ENCODE measurements at regions not wholly inside any gene's neighbourhood (a gene's known extent, or its start where the extent isn't known, plus 50 kb on each side); places are given as distances from the start of the nearest gene placed in this dataset.

- peak in 2 of 11 donors; percentile 5 to 15 for DNase-seq (ENCODE audit: extremely low read depth in 1 of 11, low read depth in 9 of 11, low spot score in 4 of 11)
These were observed 464.7 kb downstream of the PDCD6IP start for GRCh38 chr3:34263101-34263621.

GRCh38 chr3:34264337-34265041 lies 466.1 kb downstream of the PDCD6IP start:
- DNase-seq (ENCODE audit: extremely low read depth in 1 of 11, low read depth in 9 of 11, low spot score in 4 of 11): no peak

- DNase-seq (ENCODE audit: extremely low read depth in 1 of 11, low read depth in 9 of 11, low spot score in 4 of 11): no peak
These were observed 468.7 kb downstream of the PDCD6IP start for GRCh38 chr3:34267088-34267487.

DNA sequence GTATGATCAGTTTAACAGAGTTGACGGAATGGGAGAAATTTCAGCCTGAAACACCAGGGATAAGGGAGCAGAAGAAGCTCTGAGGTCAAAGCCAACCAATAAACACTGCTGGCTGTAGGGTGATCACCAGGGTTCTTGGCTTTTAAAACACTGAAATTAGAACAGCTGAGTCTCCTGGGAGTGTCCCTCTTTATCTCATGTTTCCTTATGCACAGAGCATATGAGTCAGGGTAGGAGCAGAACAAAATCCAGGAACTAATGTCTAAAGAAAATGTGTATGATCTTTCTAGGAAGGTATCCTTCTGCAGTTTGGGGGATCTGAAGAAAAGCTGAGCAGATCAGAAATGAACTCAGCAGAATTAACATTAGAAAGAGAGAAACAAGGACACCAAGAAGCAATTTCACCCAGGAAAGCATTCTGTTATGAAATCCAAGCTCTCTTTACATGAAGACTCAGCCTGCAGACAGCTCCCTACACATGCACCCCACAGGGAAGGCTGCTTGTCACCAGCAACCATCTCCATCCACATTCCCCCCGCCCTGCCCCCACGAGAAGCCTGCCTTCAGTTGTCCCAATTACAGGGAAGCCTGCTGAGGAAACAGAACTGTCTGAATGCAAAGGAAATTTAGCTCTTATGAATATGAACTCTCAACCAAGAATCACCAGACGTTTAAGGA lies 469.7 kb downstream of the PDCD6IP start:
- no peak for DNase-seq (ENCODE audit: extremely low read depth in 1 of 11, low read depth in 9 of 11, low spot score in 4 of 11)

GRCh38 chr3:34275811-34276210 lies 477.4 kb downstream of the PDCD6IP start:
- no peak for DNase-seq (ENCODE audit: extremely low read depth in 1 of 11, low read depth in 9 of 11, low spot score in 4 of 11)

DNA sequence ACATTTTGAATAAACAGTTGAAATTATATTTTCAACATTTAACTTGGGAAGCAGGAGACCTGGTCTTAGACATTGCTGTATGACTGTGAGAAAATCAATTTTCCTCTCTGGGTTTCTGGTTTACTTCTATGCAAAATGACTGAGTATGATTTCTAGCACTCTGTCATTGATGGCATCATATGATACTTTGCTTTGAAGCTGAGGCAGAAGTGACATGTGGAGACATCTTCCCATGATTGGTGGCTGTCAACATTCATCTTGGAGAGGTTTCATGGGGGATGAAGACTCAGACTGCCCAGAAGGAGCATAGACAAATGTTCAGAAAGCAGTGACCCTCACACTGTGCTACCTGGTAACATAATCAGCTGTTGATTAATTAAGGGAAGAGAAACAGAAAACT lies 477.9 kb downstream of the PDCD6IP start:
- DNase-seq (ENCODE audit: extremely low read depth in 1 of 11, low read depth in 9 of 11, low spot score in 4 of 11): no peak

- no peak for DNase-seq (ENCODE audit: extremely low read depth in 1 of 11, low read depth in 9 of 11, low spot score in 4 of 11)
These were observed 478.7 kb downstream of the PDCD6IP start for GRCh38 chr3:34277110-34277509.

GRCh38 chr3:34279901-34280300 lies 481.5 kb downstream of the PDCD6IP start:
- DNase-seq (ENCODE audit: extremely low read depth in 1 of 11, low read depth in 9 of 11, low spot score in 4 of 11): no peak

DNA sequence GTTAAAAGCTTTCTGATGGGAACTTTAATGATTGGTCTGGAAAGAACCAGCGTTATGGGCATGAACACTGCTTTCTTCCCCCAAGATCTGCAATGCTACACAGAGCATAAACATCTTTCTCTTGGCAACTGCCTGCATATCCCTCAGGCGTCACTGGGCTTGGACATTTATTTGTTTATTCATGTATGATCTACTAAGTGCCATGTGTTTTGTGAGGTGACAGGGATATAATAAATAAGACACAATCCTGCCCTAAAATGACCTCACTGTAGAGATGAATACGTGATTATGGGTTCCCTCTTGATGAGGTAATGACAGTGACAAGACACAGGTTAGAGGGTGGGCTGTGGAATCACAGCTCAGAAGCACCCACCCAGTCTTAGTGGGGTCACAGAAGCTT lies 485.3 kb downstream of the PDCD6IP start:
- DNase-seq (ENCODE audit: extremely low read depth in 1 of 11, low read depth in 9 of 11, low spot score in 4 of 11): no peak

DNA sequence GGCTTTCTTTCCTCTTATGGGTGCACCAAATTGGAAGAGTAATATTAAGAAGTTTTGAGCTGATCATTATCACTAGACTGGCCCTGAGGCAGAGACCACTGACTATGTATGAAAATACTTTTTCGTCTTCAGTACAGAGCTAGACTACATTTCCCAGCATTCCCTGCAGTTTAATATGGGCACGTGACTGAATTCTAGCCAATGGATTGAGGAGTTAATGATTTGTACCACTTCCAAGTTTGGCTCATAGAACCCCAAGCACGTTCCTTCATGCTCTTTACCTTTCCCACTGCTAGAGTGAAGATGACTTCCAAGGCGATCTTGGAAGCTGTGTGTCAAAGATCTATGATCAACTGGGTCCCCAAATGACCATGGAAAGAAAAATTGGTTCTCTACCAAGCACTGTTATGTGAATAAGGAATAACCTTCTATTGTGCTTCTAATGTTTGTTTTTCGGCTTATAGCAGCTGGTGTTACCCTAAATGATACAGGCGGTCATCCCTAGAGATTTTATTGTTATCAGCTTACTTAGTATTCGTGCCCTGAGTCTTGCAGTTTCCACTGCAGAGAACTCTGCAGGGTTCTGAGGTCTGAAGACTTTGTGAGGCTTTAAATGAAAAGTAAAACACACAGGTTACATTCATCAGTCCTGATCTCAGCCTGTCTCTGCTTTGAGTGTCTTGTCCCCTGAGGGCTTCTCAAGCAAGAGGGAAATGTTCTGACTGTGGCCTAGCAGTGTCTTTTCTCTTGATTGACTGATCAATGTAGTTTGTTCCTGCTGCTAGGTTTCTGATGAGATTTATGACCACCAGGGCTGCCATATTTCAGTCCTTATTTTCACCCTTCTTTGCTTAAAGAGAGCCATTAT lies 486.8 kb downstream of the PDCD6IP start:
- DNase-seq (ENCODE audit: extremely low read depth in 1 of 11, low read depth in 9 of 11, low spot score in 4 of 11): no peak

DNA sequence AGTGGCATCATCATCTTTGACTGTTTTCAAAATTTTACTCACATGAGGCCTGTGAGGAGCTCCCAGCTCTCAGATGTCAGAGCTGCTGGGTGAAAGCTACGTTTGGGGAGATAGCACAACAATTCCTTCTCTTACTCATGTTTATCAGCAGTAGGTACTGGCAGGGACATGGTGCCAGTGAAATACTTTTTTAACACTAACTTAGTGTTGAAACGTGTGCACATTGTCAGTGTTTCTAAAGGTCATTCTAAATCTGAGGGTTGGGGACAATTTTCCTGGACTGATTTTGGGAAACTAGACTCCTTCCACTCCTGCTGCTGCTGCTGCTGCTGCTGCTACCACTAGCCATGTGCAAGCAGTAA lies 487.4 kb downstream of the PDCD6IP start:
- no peak for DNase-seq (ENCODE audit: extremely low read depth in 1 of 11, low read depth in 9 of 11, low spot score in 4 of 11)

DNA sequence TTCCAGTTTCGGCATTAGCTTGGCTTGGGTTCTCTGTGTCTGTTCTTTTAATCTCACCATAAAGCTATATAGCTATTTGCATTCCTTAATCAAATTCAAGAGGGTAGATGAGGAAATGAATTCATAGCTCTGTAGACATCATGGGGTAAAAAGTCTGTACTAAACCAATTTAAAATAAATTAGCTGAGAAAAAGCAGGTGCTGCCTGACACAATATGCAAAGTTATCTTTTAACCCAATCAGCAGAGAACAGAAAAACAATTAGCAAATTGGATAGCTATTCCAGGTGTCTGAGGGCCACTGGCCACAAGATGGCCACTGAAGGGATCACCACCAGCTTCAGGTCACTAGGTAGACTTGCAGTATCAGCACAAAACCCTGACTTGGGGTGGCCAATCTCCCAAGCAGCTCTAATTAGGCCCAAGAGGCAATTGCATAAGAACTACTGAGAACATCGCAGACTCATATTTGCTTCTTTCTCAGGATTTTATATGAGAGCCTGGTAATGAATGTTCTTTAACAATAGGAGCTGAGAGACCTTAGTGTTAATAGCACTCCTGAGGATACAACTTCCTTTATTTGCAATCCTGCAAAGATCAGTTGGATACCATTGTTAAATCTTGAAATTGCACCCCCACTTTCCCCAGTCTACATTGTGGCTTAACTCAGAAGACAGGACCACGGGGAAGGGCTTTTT lies 494.3 kb downstream of the PDCD6IP start:
- DNase-seq (ENCODE audit: extremely low read depth in 1 of 11, low read depth in 9 of 11, low spot score in 4 of 11): no peak

DNA sequence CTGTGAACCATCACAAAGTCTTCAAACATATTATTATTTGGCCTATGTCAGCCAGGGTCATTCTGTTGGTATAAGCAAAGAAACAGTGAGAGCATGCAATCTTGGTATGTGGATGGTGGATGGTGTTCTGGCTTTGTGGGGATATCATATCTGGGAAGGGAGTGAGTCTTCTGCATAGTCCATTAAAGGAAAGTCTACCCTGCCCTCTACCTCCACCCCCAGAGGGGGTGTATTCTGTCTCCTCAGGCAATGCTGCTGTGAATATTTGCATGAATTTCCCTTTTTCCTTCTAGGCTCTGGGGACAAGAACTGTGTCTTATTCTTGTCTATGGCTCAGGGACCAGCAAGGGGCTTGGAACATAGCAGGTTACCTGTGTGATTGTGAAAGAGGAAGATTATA lies 495.8 kb downstream of the PDCD6IP start:
- DNase-seq (ENCODE audit: extremely low read depth in 1 of 11, low read depth in 9 of 11, low spot score in 4 of 11): no peak

- no peak for DNase-seq (ENCODE audit: extremely low read depth in 1 of 11, low read depth in 9 of 11, low spot score in 4 of 11)
These were observed 498.4 kb downstream of the PDCD6IP start for GRCh38 chr3:34296796-34297195.

DNA sequence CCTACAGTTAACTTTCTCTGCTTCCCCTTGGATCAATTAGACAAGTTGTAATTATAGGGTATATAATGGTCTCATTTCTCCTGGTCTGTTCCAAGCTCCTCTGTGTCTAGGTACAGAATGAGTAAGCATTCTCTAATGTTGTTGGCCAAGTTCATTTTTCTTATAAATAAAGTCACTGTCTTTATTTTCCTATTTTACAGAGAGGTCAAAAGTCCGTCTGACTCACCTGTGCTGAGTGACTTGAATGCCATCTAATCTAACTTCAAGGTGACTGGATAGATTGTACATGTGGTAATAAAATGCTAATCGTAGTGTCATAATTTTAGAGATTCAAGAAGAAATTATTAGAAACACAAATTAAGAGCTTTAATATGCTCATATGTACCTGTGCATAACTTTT lies 500.2 kb downstream of the PDCD6IP start:
- DNase-seq (ENCODE audit: extremely low read depth in 1 of 11, low read depth in 9 of 11, low spot score in 4 of 11): no peak

- DNase-seq (ENCODE audit: extremely low read depth in 1 of 11, low read depth in 9 of 11, low spot score in 4 of 11): peak in 7 of 11 donors; percentile 2 to 19 (median 14)
These were observed 502.2 kb downstream of the PDCD6IP start for GRCh38 chr3:34300621-34301020.

DNA sequence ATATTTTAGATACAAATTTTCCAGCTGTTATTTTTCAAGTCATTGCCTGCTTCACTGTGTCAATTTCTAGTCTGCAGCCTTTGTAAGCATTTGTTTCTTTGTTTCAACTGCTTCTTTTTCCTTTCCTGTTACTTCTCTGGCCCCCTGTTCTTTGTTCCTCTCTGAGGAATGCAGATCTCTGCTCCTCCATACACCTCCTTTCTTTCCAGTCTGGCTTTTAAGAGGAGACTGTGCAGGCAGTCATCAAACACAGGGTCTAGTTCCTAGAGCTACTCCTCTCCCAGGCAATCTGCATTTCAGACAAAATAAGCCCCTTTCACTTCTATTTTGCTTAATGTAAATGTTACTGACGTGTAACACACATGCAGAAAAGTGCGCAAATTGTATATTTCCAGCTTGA lies 502.9 kb downstream of the PDCD6IP start:
- no peak for DNase-seq (ENCODE audit: extremely low read depth in 1 of 11, low read depth in 9 of 11, low spot score in 4 of 11)

GRCh38 chr3:34305266-34305665 lies 506.8 kb downstream of the PDCD6IP start:
- DNase-seq (ENCODE audit: extremely low read depth in 1 of 11, low read depth in 9 of 11, low spot score in 4 of 11): no peak

GRCh38 chr3:34312684-34313083 lies 514.3 kb downstream of the PDCD6IP start:
- DNase-seq (ENCODE audit: extremely low read depth in 1 of 11, low read depth in 9 of 11, low spot score in 4 of 11): no peak

Data from renal cortex interstitium (tissue), 11 donors.